ENCODE measurements at regions not wholly inside any gene's neighbourhood (a gene's known extent, or its start where the extent isn't known, plus 50 kb on each side); places are given as distances from the start of the nearest gene placed in this dataset.

DNA sequence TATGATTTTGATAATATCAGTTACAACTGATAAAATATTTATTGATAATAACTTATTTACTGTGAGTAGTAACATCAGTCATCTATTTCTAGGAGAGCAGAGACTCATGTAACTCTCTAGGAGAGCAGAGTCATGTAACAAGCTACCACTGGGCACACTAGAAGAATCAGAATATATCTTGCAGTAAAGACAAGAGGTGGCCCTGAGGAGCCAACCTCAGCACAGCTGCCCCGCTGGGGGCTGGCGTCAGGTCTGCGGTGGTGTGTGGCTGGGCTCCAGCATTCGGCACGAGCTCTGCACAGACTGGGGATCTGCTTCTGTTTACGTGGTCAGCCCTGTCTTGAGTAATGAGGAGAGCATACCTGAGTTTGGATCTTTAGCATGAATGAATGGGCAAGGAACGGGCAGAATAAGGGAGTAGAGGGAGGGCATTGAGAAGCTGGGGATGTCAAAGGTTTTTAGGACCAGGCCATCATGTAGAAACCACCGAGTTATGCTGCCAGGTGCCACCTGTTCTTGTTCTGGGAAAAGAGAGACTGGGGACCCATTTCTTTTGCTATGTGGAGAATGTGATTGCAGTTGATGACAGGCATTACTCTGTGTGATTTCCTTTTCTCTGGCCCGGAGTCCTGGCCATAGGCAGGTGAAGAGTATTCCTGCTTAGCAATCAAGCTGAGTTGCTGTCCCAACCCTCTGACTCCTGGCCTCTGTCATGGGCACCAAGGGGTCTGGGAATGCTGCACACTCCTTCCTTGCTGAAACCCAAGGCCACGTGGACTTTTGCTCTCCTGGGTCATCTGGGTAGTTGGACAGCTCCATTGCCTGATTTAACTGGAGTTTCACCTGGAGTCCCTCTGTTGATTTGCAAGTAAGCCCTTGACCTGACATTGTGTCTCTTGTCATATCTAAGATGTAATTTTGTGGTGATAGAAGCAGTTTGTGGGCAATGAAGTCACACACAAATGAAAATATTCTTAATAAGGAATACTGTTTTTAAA is 50.9 kb upstream of the HEPHL1 start:
- TF ChIP-seq, protein P1, sequence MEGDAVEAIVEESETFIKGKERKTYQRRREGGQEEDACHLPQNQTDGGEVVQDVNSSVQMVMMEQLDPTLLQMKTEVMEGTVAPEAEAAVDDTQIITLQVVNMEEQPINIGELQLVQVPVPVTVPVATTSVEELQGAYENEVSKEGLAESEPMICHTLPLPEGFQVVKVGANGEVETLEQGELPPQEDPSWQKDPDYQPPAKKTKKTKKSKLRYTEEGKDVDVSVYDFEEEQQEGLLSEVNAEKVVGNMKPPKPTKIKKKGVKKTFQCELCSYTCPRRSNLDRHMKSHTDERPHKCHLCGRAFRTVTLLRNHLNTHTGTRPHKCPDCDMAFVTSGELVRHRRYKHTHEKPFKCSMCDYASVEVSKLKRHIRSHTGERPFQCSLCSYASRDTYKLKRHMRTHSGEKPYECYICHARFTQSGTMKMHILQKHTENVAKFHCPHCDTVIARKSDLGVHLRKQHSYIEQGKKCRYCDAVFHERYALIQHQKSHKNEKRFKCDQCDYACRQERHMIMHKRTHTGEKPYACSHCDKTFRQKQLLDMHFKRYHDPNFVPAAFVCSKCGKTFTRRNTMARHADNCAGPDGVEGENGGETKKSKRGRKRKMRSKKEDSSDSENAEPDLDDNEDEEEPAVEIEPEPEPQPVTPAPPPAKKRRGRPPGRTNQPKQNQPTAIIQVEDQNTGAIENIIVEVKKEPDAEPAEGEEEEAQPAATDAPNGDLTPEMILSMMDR (IDR thresholded peaks at IDR 0.05) = no peak
- TF ChIP-seq NRF1 (IDR thresholded peaks at IDR 0.05; ENCODE audit: low read depth, low read length) (no peak), JUND (IDR thresholded peaks at IDR 0.05) (no peak), POLR2AphosphoS5 (IDR thresholded peaks at IDR 0.05; ENCODE audit: low read depth, low read length) (no peak), RAD21 (IDR thresholded peaks at IDR 0.05; ENCODE audit: low read length) (no peak), FOXM1 (IDR thresholded peaks at IDR 0.05; ENCODE audit: low read depth) (no peak), TEAD4 (IDR thresholded peaks at IDR 0.05; ENCODE audit: borderline replicate concordance, insufficient read depth) (no peak)
- TF ChIP-seq, protein P2, sequence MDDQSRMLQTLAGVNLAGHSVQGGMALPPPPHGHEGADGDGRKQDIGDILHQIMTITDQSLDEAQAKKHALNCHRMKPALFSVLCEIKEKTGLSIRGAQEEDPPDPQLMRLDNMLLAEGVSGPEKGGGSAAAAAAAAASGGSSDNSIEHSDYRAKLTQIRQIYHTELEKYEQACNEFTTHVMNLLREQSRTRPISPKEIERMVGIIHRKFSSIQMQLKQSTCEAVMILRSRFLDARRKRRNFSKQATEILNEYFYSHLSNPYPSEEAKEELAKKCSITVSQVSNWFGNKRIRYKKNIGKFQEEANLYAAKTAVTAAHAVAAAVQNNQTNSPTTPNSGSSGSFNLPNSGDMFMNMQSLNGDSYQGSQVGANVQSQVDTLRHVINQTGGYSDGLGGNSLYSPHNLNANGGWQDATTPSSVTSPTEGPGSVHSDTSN (IDR thresholded peaks at IDR 0.05) = no peak
